GM15510 (cell line): ENCODE measurements at regions not wholly inside any gene's neighbourhood (a gene's known extent, or its start where the extent isn't known, plus 50 kb on each side); places are given as distances from the start of the nearest gene placed in this dataset.

Source experiments
- POLR2A ChIP-seq: IDR thresholded peaks from 3 replicates; pipeline ENCODE4 v1.6.1; 2011; ENCODE audit warnings: borderline replicate concordance; ENCODE audit not compliant: insufficient read length; ENCODE audit errors: extremely low read depth

DNA sequence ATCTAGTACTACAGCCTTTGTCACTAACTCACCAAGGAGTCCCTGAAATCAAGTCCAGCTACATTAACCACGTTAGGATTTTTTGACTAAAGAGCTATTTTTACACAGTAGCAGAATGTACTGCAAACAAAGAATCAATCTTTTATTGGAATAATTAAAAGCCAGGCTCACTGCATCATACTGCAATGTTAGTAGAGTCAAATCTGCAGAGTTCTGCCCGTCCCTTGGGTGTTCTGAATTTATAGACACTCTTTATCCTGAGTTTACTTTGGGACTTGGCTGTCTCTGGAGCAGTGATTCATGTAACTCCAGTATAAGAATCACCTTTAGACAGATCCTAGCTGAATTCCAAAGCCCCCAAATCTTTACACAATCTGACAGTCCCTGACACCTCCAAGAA lies 127.9 kb upstream of the THSD7B start:
- no peak for TF ChIP-seq POLR2A

DNA sequence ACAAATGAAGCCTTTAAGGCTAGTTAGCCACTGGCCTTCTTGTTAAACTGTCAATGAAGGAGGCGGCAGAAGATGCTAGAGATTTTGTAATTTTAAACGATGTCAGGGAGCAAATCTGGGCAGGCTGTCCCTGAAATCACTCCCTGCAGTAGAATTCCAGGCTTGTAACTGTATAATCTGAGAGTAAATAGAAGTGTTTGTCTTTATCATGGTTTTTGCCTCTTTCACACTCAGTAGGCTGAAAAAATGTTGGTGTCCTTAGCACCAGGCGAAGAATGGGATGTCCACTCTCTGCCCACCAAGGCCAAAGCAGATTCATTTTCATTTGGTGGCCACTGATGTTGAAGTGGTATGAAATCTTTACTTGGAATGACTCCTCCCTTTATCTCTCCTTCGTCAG lies 136.9 kb upstream of the THSD7B start:
- no peak for TF ChIP-seq POLR2A

DNA sequence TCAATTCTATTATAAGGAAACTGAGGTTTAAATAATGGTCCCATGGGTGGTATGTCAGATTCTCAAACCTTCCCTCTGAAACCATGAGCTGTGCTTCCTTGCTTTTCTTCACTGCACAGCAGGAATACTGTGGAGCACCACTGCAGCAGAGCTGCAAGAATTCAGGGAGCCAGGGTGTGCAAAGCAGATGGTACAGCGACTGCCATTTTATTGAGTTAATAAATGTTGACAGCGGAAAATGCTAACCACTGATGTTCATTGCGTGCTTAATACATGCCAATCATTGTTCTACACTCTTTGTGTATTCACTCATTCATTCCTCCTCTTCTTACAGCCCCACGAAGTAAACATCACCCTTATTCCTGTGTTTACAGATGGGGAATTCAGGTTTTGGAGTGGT lies 152.2 kb upstream of the THSD7B start:
- TF ChIP-seq POLR2A: no peak

DNA sequence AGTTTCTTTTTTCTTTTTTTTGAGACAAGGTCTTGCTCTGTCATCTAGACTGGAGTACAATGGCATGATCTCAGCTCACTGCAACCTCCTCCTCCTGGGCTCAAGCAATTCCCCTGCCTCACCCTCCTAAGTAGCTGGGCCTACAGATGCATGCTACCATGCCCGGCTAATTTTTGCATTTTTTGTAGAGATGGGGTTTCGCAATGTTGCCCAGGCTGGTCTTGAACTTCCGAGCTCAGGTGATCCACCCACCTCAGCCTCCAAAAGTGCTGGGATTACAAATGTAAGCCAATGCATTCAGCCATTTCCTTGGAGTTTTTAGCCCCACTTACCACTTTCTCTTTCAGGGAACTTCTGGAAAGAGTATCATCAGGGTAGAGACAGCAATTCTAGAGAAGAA lies 153.3 kb upstream of the THSD7B start:
- TF ChIP-seq POLR2A: no peak

DNA sequence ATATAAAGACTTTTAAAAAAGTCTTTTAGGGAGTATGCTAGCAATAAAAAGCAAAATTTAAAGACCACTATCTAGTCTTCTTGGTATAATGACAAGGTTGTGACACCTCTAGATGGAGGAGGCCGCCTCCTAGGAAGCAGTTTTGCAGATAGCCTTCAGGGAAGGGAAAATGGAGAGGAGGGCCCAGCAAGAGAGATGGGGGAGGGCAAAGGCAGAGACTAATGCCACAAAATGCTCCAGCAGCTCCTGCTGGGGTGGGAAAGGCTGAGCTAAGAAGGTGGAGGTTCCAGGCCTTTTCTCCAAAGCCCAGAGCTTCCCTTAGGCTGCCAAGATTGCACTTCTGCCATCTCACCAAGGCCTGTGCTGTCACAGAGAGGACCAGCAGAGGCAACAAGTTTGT lies 153.9 kb upstream of the THSD7B start:
- TF ChIP-seq POLR2A: no peak

DNA sequence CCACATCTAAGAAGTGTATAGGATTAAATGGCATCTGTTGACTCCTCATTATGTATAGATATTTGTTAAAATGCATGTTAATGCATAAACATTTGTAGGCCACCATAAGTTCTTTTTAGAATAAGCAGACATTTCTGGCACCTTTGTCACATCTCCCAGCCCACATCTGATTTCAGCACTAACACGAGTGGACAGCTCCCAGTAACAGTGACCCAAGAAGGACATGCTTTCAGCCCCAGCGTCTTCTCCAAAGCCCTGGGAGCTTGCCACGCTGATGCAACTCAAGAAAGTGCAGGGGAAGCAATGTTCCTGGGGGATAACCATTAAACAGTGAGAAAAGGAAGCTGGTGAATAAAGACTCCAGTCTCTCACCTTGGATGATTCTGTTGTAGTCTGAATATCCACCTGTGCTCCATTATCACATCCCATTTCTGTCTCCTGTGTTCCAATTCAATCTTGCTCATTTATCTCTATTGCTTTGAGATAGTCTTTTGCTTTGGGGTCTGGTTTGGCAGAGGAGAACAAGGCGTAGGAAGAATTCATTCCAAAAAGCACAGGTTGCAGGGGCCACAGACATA lies 182.6 kb upstream of the THSD7B start:
- no peak for TF ChIP-seq POLR2A

DNA sequence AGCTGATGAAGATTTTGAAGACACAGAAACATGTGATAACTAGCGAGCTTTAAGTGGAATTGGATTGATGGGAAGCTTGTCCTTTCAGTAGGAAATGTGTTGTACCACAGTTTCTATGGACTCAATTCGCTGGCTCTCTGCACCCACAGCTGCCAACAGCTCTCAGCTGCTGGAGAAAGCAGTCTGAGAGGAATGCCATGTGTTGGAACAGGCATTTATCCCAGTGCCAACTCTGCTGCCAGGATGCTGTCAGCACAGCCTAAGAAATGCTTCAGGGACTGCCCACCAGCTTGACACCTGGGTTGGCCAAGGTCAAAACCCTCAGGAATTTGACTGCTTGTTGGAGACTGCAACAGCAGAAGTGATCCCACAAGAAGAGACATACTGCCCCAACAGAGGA lies 193.0 kb upstream of the THSD7B start:
- TF ChIP-seq POLR2A: no peak

DNA sequence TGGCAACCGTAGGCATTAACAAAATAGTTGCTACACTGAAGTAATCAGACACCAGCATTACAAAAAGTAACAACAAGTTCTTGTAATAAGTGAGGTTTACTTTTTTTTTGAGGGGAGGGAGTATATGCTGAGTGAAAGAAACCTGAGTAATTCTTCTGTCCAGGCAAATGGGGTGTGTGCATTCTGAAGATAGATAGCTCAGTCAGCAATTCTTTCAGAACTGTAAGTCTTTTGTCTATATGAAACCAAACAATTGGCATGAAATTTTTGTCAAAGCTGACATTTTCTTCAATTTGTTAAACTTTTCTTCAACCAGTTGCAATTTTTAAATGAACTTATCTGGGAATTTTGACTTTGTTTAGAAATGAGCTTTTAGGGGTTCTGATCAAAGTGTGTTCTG lies 208.1 kb upstream of the THSD7B start:
- no peak for TF ChIP-seq POLR2A

DNA sequence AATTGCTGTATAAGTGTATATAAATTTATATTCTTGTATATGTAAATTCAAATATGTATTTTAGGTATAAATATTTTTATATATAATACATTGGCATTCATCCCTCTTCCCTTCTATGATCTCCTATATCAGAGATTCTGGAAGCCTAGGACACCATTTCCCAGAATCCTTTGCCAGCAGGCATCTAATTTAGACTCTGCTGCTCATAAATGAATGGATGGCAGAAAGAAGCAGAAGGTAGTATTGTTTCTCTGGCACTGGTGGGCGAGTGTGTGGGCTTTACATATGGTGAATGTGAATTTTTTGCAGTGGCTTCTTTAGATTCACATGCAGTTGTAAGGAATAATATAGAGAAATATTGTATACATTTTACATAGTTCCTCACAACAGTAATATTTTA lies 215.2 kb upstream of the THSD7B start:
- no peak for TF ChIP-seq POLR2A

DNA sequence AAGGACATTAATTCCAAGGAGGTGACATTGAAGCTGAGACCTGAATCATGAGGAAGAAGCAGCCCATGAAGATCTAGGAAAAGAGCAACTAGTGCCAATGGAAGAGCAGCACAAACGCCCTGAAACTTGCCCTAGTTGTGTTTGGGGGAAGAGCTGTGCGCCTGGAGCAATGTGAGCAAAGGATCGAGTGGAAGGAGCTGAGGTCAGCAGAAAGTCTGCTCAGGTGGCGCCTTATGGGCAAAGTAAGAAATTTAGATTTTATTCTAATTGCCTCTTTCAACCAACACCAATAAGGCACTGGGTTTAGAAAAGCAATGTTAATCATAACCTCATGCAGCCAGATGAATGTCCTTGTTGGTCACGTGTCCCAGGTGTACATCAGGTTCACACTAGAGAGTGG lies 226.0 kb upstream of the THSD7B start:
- no peak for TF ChIP-seq POLR2A

DNA sequence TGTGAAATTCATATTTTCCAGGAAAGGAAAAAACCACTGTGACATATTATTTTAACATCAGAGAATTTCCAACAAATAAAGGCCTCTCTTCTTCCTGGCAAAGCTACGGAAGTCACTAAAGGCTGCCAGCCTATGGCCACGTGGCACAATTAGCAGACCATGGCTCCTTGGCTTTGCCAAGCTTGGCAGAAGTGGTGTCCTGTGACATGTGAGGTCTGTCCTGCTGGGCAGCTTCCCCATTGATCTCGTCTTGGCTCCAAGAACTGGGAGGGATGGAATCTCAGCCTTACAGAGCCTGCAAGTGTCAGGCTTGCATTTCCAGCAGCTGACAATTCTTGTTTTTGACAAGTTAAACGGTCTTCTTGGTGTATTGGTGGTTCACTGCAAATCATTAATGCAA lies 226.9 kb upstream of the THSD7B start:
- no peak for TF ChIP-seq POLR2A

DNA sequence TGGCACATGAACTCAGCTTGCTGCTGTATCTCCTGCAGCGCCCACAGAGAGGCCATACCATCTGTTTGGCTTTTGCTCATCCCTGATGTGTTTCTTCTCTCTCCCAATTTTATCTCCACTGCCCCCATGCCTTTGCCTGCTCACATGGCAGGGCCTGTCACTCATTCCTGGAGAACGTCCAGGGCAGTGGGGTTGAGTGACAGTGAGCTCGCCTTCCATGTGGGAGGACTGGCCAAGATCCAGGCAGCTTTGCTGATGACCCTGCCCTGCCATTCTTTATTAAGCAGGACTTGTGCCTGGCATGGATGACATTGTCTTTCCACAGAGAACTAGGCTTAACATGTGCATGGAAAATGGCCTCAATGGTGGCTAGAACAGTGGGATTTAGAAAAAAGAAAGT lies 230.5 kb upstream of the THSD7B start:
- no peak for TF ChIP-seq POLR2A

DNA sequence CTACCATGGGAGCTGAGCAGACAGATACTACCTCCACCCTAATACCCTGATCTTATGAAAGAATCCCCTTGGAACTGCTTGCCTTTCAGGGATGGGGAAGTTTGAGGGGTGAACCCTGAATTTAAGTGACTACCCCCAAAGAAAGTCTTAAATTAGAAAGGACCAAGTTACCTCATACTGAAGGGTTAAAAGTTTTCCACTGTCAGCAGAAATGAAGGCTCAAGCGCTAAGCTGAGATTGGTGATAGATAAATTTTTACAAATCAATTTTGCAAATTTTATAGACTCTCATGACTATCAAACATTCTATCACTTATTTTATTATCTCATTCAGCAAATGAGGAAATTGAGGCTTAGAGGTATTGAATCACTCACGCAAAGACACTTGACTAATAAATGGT lies 233.2 kb upstream of the THSD7B start:
- TF ChIP-seq POLR2A: no peak

DNA sequence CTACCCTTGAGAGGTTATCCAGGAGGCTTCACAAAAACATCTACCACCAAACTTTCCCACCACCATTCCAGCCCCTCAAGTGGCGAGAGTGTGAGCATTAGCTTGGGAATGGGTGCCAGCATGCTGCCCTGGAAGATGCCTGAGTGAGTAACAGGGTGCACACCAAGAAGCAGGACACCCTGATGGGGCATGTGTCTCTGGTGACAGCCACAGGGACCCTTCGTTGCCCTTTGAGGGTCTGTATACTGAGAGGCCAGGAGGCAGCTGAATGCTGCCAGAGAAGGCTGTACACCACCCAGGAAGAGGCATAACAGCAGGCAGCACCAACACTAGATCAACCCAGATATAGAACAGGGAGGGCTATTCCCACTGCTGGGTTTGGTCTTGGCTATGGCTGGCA lies 233.6 kb upstream of the THSD7B start:
- TF ChIP-seq POLR2A: no peak

DNA sequence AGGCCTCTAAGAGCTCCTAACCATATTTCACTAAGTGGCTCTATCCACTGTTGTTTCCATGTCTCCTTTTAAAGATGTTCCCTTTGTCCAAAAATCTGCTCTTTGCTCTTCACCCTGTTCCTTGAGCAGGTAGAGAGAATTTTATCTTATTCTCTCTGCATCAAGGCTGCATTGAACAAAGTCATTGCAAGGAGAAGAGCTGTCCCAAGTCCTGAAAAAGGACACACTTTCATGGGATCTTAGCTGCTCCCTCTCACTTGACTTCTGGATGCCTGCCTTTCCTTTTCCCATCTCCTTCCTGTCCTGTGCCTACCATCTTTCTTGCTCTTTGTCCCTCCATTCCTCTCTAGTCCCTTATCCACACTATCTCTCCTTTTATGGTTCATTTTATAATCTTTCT lies 235.2 kb upstream of the THSD7B start:
- TF ChIP-seq POLR2A: no peak

DNA sequence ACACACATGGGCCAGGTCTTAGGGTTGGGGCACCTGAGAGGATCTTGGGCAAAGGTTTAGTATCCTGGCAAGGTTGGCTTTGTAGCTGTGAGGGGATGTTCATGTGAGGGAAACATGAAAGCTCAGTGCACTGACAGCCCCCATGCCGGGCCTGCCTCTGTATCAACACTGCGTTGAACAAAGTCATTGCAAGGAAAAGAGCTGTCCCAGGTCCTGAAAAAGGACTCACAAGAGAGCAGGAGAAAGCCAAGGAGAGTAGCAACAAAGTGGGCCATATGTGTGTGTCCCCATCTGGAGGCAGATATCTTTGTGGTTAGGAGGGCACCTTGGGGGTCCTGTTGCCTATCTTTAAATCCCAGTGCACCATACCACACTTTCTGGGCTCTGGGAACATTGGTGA lies 237.8 kb upstream of the THSD7B start:
- TF ChIP-seq POLR2A: no peak

DNA sequence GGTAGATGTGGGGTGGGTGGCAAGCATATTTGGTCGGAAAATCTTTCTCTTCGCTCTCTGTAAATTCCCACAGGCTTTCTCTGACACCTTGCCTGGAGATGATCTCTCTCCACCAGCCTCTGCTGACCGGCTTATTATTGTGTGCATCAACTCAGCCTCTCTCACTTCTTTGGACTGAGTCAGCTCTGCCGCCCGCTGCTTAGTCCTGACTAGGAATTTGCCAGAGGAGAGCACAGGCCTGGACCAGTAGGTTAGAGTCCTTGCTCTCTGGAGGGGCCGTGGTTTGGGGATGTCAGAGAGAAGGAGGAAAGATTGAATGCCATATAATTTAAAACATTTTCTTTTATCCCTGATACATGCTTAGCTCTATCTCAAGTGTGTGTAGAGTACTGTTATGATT lies 242.6 kb upstream of the THSD7B start:
- no peak for TF ChIP-seq POLR2A
